H1 (cell line): ENCODE measurements at regions not wholly inside any gene's neighbourhood (a gene's known extent, or its start where the extent isn't known, plus 50 kb on each side); places are given as distances from the start of the nearest gene placed in this dataset.

Source experiments
- CTCF ChIA-PET: fragments of 300-600 bp; sonication (Branson Sonifier 250); formaldehyde crosslinking; loops from one replicate; lab custom pipeline; 2021; ENCODE audit not compliant: partially characterized antibody; lab: Charles Lee
- POLR2A ChIA-PET: fragments of 300-600 bp; sonication (Branson Sonifier 250); formaldehyde crosslinking; loops from one replicate; lab custom pipeline; 2021; ENCODE audit warnings: inconsistent platforms; ENCODE audit not compliant: partially characterized antibody; lab: Charles Lee
- DNase-seq, 2 experiments: peaks; one replicate each; pipeline versions ENCODE4 v3.0.0 to v3.0.0-alpha.2; 2010 to 2022; ENCODE audit warnings: low spot score in 2 of 2, low read depth in 1 of 2, mixed read lengths in 1 of 2
- FAIRE-seq: peaks from 2 replicates; lab custom pipeline; 2011; peaks lifted over from hg19 to GRCh38; lab: Jason Lieb, UNC
- H2AFZ ChIP-seq: 2 replicates; pipeline ENCODE4 v1.8.1; 2012; ENCODE audit warnings: low read length, inconsistent platforms
- H2AK5ac ChIP-seq: 2 replicates; pipeline ENCODE4 v1.6.1; 2013; ENCODE audit warnings: low read depth, low read length
- H2BK120ac ChIP-seq: replicated peaks from 2 replicates; pipeline ENCODE3; 2013; ENCODE audit warnings: low read depth, low read length, inconsistent platforms
- H2BK12ac ChIP-seq: 2 replicates; pipeline ENCODE4 v1.6.1; 2013; ENCODE audit warnings: low read depth, low read length
- H2BK15ac ChIP-seq: 2 replicates; pipeline ENCODE4 v1.6.1; 2013; ENCODE audit warnings: low read length
- H2BK20ac ChIP-seq: 2 replicates; pipeline ENCODE4 v1.6.1; 2013; ENCODE audit warnings: low read length
- H2BK5ac ChIP-seq: 2 replicates; pipeline ENCODE4 v1.6.1; 2013; ENCODE audit warnings: low read depth, low read length
- H3K14ac ChIP-seq: 2 replicates; pipeline ENCODE4 v1.6.1; 2013; ENCODE audit warnings: inconsistent platforms; ENCODE audit not compliant: insufficient read length
- H3K18ac ChIP-seq: 2 replicates; pipeline ENCODE4 v1.6.1; 2013; ENCODE audit warnings: low read length; ENCODE audit errors: extremely low read depth
- H3K23ac ChIP-seq: 2 replicates; pipeline ENCODE4 v1.6.1; 2013; ENCODE audit warnings: inconsistent platforms; ENCODE audit not compliant: insufficient read length
- H3K23me2 ChIP-seq: 2 replicates; pipeline ENCODE4 v1.6.1; 2013; ENCODE audit warnings: low read depth, low read length
- H3K27ac ChIP-seq: 2 replicates; pipeline ENCODE4 v1.6.1; 2011; ENCODE audit warnings: low read depth, low read length, inconsistent platforms
- H3K27me3 ChIP-seq, 4 experiments: replicated peaks in 1 of 4; 1 replicate in 1 of 4; 2 replicates in 3 of 4; pipeline versions ENCODE4 v1.6.1 to v1.8.1; 2011 to 2013; ENCODE audit warnings: low read length in 3 of 4, mild to moderate bottlenecking in 3 of 4, inconsistent platforms in 2 of 4, mixed read lengths in 2 of 4, moderate library complexity in 1 of 4; ENCODE audit not compliant: control insufficient read depth in 3 of 4, insufficient read depth in 3 of 4; ENCODE audit errors: extremely low read depth in 1 of 4
- H3K36me3 ChIP-seq, 4 experiments: 2 replicates each; pipeline versions ENCODE4 v1.6.1 to v1.8.1; 2011 to 2013; ENCODE audit warnings: mild to moderate bottlenecking in 4 of 4, low read length in 3 of 4, moderate library complexity in 2 of 4, control low read depth in 1 of 4, inconsistent platforms in 1 of 4; ENCODE audit not compliant: insufficient read depth in 4 of 4, control insufficient read depth in 2 of 4
- H3K4ac ChIP-seq: replicated peaks from 2 replicates; pipeline ENCODE3; 2013; ENCODE audit warnings: low read length, low read depth, mixed read lengths, inconsistent platforms; ENCODE audit not compliant: insufficient read length
- H3K4me1 ChIP-seq, 4 experiments: replicated peaks in 1 of 4; 1 replicate in 1 of 4; 2 replicates in 3 of 4; pipeline versions ENCODE4 v1.6.1 to v1.8.1; 2011 to 2013; ENCODE audit warnings: low read length in 3 of 4, inconsistent platforms in 2 of 4, mixed read lengths in 1 of 4; ENCODE audit not compliant: insufficient read depth in 4 of 4, control insufficient read depth in 3 of 4
- H3K4me2 ChIP-seq, 2 experiments: 2 replicates each; pipeline versions ENCODE4 v1.6.1 to v1.8.1; 2011 to 2013; ENCODE audit warnings: low read depth in 2 of 2, low read length in 2 of 2, control low read depth in 1 of 2, inconsistent platforms in 1 of 2, mild to moderate bottlenecking in 1 of 2; ENCODE audit not compliant: insufficient read depth in 1 of 2
- H3K4me3 ChIP-seq, 4 experiments: fragments of 200-600, 300-600 bp in 1 of 4; sonication (generic), shearing (Covaris generic), sonication (Bioruptor Twin) in 1 of 4; 2 replicates each; pipeline versions ENCODE4 v1.5.1 to v1.8.1; 2011 to 2016; ENCODE audit warnings: low read length in 4 of 4, low read depth in 3 of 4, control low read depth in 2 of 4, inconsistent platforms in 2 of 4, mild to moderate bottlenecking in 2 of 4, mixed read lengths in 1 of 4, moderate library complexity in 1 of 4; ENCODE audit not compliant: insufficient read depth in 2 of 4; ENCODE audit errors: extremely low read depth in 1 of 4
- H3K56ac ChIP-seq: replicated peaks from 2 replicates; pipeline ENCODE3; 2013; ENCODE audit warnings: low read depth, mild to moderate bottlenecking, mixed read lengths, low read length, inconsistent platforms; ENCODE audit not compliant: insufficient read length
- H3K79me1 ChIP-seq: 2 replicates; pipeline ENCODE4 v1.6.1; 2013; ENCODE audit warnings: low read depth, low read length, control low read depth
- H3K79me2 ChIP-seq, 2 experiments: 2 replicates each; pipeline versions ENCODE4 v1.6.1 to v1.8.1; 2012 to 2013; ENCODE audit warnings: low read length in 2 of 2, mild to moderate bottlenecking in 2 of 2, inconsistent platforms in 1 of 2; ENCODE audit not compliant: insufficient read depth in 2 of 2, control insufficient read depth in 1 of 2
- H3K9ac ChIP-seq, 4 experiments: replicated peaks in 1 of 4; 1 replicate in 1 of 4; 2 replicates in 3 of 4; pipeline versions ENCODE4 v1.6.1 to v1.8.1; 2011 to 2013; ENCODE audit warnings: low read depth in 3 of 4, low read length in 3 of 4, control low read depth in 2 of 4, mild to moderate bottlenecking in 2 of 4, moderate library complexity in 2 of 4, inconsistent platforms in 1 of 4; ENCODE audit errors: extremely low read depth in 1 of 4
- H3K9me3 ChIP-seq, 2 experiments: 2 replicates each; pipeline versions ENCODE4 v1.6.1 to v1.8.1; 2012 to 2013; ENCODE audit warnings: mild to moderate bottlenecking in 2 of 2, moderate library complexity in 2 of 2, control low read depth in 1 of 2, inconsistent platforms in 1 of 2, low read depth in 1 of 2, low read length in 1 of 2, mixed read lengths in 1 of 2; ENCODE audit not compliant: insufficient read depth in 2 of 2
- H4K20me1 ChIP-seq, 2 experiments: replicated peaks in 1 of 2; 2 replicates each; pipeline versions ENCODE3 to v1.8.1; 2011 to 2013; ENCODE audit warnings: inconsistent platforms in 2 of 2, low read length in 2 of 2, mild to moderate bottlenecking in 1 of 2; ENCODE audit not compliant: insufficient read depth in 2 of 2, control insufficient read depth in 1 of 2
- H4K5ac ChIP-seq: 2 replicates; pipeline ENCODE4 v1.6.1; 2013; ENCODE audit warnings: low read length, low read depth, mixed read lengths, inconsistent platforms; ENCODE audit not compliant: insufficient read length
- H4K8ac ChIP-seq: 2 replicates; pipeline ENCODE4 v1.8.0; 2013; ENCODE audit warnings: mild to moderate bottlenecking, moderate library complexity, low read length, inconsistent platforms; ENCODE audit not compliant: insufficient read depth; ENCODE audit errors: extremely low read depth
- H4K91ac ChIP-seq: replicated peaks from 2 replicates; pipeline ENCODE3; 2013; ENCODE audit warnings: low read length, mixed read lengths, inconsistent platforms; ENCODE audit not compliant: insufficient read length
- ASH2L ChIP-seq: fragments of 200-600, 300-600 bp; sonication (generic); IDR thresholded peaks from one replicate; pipeline ENCODE4 v1.7.1; 2017; ENCODE audit warnings: low read length
- CHD1 ChIP-seq: IDR thresholded peaks from 2 replicates; pipeline ENCODE4 v1.6.1; 2012; ENCODE audit warnings: low read depth, low read length, improper control_type of control experiment
- FOSL1 ChIP-seq: IDR thresholded peaks from 2 replicates; pipeline ENCODE4 v1.6.1; 2011; ENCODE audit warnings: mild to moderate bottlenecking, low read depth, low read length, moderate library complexity; ENCODE audit not compliant: insufficient read depth
- GTF2F1 ChIP-seq: IDR thresholded peaks from 2 replicates; pipeline ENCODE4 v1.6.1; 2012; ENCODE audit warnings: low read depth, low read length, improper control_type of control experiment, borderline replicate concordance
- KDM1A ChIP-seq: fragments of 200-600, 300-600 bp; sonication (generic); IDR thresholded peaks from 2 replicates; pipeline ENCODE4 v1.7.1; 2016; ENCODE audit warnings: mild to moderate bottlenecking, low read length, borderline replicate concordance
- RFX5 ChIP-seq: IDR thresholded peaks from 2 replicates; pipeline ENCODE4 v1.6.1; 2011; ENCODE audit warnings: low read depth, low read length, improper control_type of control experiment, borderline replicate concordance
- SP4 ChIP-seq: IDR thresholded peaks from 2 replicates; pipeline ENCODE4 v1.6.1; 2012; ENCODE audit warnings: low read length, inconsistent platforms
- TAF1 ChIP-seq: IDR thresholded peaks from 2 replicates; pipeline ENCODE4 v1.6.1; 2011; ENCODE audit warnings: mild to moderate bottlenecking, low read depth, low read length
- WGBS, 2 experiments: shearing (Covaris generic) in 1 of 2; methylation state at CpG; one replicate each; pipeline versions ENCODE4 v1.1.6 to v1.1.7; 2013 to 2015; ENCODE audit warnings: low lambda C conversion rate in 2 of 2, mixed read lengths in 2 of 2, inconsistent platforms in 1 of 2, low coverage in 1 of 2, missing lambda C conversion rate in 1 of 2; ENCODE audit not compliant: insufficient replicate concordance in 2 of 2, insufficient coverage in 1 of 2, insufficient read length in 1 of 2; ENCODE audit errors: extremely low coverage in 1 of 2, missing lambda C conversion rate in 1 of 2; 5-methylcytosine and 5-hydroxymethylcytosine counted together
- TF ChIP-seq, protein P1 (sequence below): IDR thresholded peaks from 2 replicates; pipeline ENCODE4 v1.6.1; 2012; ENCODE audit warnings: inconsistent platforms
- TF ChIP-seq, protein P2 (sequence below): IDR thresholded peaks from 2 replicates; pipeline ENCODE4 v1.6.1; 2011; ENCODE audit warnings: low read depth, mild to moderate bottlenecking, low read length; ENCODE audit not compliant: insufficient read depth
- TF ChIP-seq, protein P3 (sequence below), 3 experiments: IDR thresholded peaks; 1 replicate in 2 of 3; 2 replicates in 1 of 3; pipeline versions ENCODE4 v1.5.1 to v1.6.1; 2011; ENCODE audit warnings: low read length in 3 of 3, mild to moderate bottlenecking in 3 of 3, inconsistent platforms in 2 of 3, low read depth in 1 of 3, moderate library complexity in 1 of 3; ENCODE audit not compliant: insufficient read depth in 1 of 3; ENCODE audit errors: control extremely low read depth in 1 of 3

DNA sequence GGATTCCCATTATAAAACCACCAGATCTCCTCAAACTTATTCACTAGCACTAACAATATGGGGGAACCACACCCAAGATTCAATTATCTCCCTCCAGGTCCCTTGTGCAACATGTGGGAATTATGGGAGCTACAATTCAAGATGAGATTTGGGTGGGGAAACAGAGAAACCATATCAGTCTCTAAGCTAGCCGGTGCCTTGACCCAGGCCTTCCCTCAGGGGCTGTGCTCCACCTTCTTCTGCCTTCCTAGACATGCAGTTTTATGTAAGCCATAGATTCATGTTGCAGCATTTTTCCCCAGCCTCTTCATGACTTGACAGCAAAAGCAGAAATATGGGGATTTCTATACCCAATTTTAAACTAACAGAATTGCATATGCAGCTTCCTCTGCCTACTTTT, 559.2 kb downstream of the TNS1 start:
- Histone ChIP-seq H4K20me1 (no peaks in the 10 kb centered on the region), H2BK12ac (no peak overlapping the region), H4K91ac (no peak overlapping the region), H2BK120ac (no peak overlapping the region), H3K79me2 (no peaks in the 10 kb centered on the region), H3K56ac (no peak overlapping the region), H3K23me2 (no peaks in the 10 kb centered on the region), H3K23ac (no peak overlapping the region), H4K8ac (no peak overlapping the region), H2AK5ac (no peak overlapping the region), H4K5ac (no peak overlapping the region), H2AFZ (no peak overlapping the region), H3K4me1 (no peaks in the 10 kb centered on the region), H3K27me3 (no peaks in the 10 kb centered on the region), H3K4me3 (no peak overlapping the region), H2BK5ac (no peak overlapping the region), H3K4ac (no peak overlapping the region), H3K79me1 (no peaks in the 10 kb centered on the region), H3K14ac (no peak overlapping the region), H3K27ac (no peak overlapping the region), H3K36me3 (no peaks in the 10 kb centered on the region), H3K9ac (no peak overlapping the region), H3K9me3 (no peaks in the 10 kb centered on the region), H3K4me2 (no peak overlapping the region), H2BK20ac (no peak overlapping the region), H3K18ac (no peak overlapping the region), H2BK15ac (no peak overlapping the region)
- WGBS, 2 experiments: 100% methylated on average over 1 of the region's 1 CpG; no CpG with 5 or more reads in 1 of the 2 experiments
- ChIA-PET POLR2A (no interaction called here), CTCF (no interaction called here)
- DNase-seq: no peak
- FAIRE-seq: no peak
- TF ChIP-seq KDM1A (no peak), RFX5 (no peak), CHD1 (no peak), FOSL1 (no peak), GTF2F1 (no peak), TAF1 (no peak), SP4 (no peak), ASH2L (no peak)
- TF ChIP-seq, protein P1, sequence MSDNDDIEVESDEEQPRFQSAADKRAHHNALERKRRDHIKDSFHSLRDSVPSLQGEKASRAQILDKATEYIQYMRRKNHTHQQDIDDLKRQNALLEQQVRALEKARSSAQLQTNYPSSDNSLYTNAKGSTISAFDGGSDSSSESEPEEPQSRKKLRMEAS: no peak
- TF ChIP-seq, protein P2, sequence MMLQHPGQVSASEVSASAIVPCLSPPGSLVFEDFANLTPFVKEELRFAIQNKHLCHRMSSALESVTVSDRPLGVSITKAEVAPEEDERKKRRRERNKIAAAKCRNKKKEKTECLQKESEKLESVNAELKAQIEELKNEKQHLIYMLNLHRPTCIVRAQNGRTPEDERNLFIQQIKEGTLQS: no peak
- TF ChIP-seq, protein P3, sequence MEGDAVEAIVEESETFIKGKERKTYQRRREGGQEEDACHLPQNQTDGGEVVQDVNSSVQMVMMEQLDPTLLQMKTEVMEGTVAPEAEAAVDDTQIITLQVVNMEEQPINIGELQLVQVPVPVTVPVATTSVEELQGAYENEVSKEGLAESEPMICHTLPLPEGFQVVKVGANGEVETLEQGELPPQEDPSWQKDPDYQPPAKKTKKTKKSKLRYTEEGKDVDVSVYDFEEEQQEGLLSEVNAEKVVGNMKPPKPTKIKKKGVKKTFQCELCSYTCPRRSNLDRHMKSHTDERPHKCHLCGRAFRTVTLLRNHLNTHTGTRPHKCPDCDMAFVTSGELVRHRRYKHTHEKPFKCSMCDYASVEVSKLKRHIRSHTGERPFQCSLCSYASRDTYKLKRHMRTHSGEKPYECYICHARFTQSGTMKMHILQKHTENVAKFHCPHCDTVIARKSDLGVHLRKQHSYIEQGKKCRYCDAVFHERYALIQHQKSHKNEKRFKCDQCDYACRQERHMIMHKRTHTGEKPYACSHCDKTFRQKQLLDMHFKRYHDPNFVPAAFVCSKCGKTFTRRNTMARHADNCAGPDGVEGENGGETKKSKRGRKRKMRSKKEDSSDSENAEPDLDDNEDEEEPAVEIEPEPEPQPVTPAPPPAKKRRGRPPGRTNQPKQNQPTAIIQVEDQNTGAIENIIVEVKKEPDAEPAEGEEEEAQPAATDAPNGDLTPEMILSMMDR (IDR thresholded peaks at IDR 0.05; ENCODE audit: control extremely low read depth in 1 of 3, insufficient read depth in 1 of 3, low read depth in 1 of 3, low read length in 3 of 3): no peak
